ENCODE measurements at regions not wholly inside any gene's neighbourhood (a gene's known extent, or its start where the extent isn't known, plus 50 kb on each side); places are given as distances from the start of the nearest gene placed in this dataset.

GRCh38 chr7:52537051-52537450 lies 498.4 kb upstream of the POM121L12 start:
- intact Hi-C loops (cut with DNase I), result no loop called here
- DNase-seq, result peak in 19 of 42 donors; percentile 3 to 64 (median 32)

DNA sequence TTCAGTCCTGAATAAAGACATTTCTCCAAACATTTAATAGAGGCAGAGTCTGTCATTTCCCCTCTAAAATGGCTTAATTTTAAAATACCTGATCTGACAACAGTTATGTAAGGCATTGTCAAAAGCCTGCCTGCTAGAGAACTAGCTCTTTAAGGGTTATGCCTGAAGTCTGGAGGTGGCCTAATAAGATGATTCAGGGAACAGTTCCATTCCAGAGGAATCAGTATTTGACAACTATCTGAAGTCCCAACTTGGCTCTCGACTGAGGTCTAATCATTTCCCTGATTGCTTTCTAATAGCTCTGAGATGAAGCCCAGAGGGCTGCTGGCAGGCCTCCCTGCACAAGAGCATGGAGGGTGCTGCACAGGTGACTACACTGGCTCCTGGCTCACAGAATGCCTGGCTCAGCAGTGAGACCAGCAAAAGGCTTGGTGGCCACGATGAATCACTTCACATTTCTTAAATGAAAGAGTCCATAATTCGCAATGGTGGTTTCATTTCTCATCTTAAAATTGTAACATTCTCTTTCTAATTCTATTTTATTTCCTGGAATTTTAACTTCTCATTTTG lies 509.6 kb upstream of the POM121L12 start:
- DNase-seq, result peak in 15 of 42 donors; percentile 4 to 60 (median 23)
- intact Hi-C loops (cut with DNase I), result no loop called here

DNA sequence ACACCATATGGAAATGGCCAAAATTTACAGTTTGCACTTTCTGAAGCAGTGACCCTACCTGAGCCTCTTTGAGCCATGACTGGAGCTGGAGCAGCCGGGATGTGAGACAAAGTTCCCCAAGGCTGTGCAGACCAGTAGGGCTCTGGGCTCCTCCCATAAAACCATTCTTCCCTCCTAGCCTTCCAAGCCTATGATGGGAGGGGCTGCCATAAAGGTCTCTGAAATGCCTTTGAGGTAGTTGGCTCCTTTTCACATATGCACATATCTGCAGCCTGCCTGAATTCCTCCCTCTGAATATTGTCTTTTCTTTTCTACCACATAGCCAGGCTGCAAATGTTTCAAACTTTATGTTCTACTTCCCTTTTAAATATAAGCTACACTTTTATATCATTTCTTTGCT lies 516.6 kb upstream of the POM121L12 start:
- DNase-seq, result no peak
- intact Hi-C loops (cut with DNase I), result no loop called here

- no peak for DNase-seq
- intact Hi-C loops (cut with DNase I), result no loop called here
Measured at GRCh38 chr7:52512656-52513055, 522.8 kb upstream of the POM121L12 start.

DNA sequence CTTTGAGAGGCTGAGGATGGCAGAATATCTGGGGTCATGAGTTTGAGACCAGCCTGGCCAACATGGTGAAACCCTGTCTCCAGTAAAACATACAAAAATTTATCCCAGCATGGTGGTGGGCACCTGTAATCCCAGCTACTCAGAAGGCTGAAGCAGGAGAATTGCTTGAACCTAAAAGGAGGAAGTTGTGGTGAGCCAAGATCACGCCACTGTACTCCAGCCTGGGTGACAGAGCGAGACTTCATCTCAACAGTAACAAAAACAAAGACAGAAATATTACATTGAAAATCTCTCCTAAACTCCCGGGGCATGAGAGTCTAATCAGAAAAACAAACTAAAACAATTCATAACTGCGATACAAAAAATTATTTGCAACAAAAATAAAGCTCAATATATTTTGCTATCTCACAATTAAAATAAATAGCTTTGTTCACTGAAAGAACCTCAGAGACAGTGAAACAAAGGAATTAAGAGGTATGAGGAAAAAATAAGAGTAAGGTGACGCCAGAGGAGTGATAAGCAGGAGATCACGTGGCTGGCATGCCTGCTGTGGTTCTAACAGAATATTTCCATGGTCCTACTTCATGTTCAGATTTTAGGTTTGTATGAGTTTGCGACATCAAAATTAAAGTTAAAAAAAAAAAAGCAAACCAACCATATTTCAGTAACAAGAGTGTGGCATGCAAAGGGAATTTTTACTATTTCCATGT lies 527.7 kb upstream of the POM121L12 start:
- no peak for DNase-seq
- intact Hi-C loops (cut with DNase I), result no loop called here

DNA sequence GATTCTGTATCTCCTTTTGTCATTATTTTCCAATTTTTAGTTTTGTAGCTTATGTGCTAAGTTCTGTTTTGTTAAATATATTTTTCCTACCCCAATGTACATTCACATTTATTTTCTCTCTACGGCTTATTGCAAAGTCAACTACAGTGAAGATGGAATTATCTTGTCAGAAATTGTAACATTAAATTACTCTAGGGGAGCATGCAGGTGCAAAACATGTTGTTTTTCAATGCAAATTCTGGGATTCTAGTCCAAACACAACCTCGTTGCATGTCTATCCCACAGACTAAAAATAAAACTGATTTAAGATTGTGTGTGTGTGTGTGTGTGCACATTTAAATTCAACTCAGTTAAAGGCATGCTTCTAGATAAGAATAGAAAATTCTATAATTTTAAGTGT lies 529.1 kb upstream of the POM121L12 start:
- intact Hi-C loops (cut with DNase I), result no loop called here
- no peak for DNase-seq

- intact Hi-C loops (cut with DNase I), result no loop called here
- DNase-seq, result no peak
Measured at GRCh38 chr7:52504561-52504960, 530.9 kb upstream of the POM121L12 start.

- intact Hi-C loops (cut with DNase I), result no loop called here
- DNase-seq, result peak in 28 of 42 donors; percentile 3 to 51 (median 25)
Measured at GRCh38 chr7:52502281-52502680, 533.2 kb upstream of the POM121L12 start.

DNA sequence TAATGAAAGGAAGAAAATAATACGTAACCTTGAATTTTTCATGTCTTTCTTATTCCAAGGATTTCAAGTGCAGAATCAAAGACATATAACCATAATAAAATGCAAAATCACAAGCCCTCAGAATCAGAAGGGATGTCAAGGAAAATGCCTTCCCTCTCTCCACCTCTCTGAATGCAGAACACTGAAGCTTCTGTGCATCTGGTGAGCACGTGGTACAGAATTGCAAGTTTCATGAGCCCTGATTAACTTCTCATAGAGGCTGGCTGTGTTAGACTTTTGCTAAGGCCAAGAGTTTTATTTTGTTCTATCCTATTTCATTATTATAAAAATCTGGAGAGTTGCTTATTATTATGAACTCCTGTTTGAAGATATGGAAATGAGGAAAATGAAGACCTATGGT lies 533.7 kb upstream of the POM121L12 start:
- no peak for DNase-seq
- intact Hi-C loops (cut with DNase I), result no loop called here

- intact Hi-C loops (cut with DNase I), result no loop called here
- DNase-seq, result no peak
Measured at GRCh38 chr7:52500841-52501240, 534.6 kb upstream of the POM121L12 start.

DNA sequence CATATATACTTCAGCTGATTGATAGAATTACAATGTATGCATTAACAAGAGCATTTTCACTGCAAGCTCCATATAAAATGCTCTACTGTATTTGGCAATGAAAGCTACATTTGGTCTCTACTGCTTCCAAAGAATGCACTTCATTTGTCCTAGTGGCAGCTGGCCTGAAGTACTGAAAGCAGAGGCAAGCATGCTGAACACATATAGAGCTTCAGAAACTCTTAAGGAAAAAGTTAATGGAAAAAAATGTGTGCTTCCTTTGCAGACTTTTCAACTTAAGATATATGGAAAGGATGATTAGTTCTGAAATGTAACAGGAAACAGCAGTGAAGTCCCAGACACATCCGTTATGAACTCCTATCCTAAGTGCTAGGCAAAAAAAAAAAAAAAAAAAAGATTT lies 537.1 kb upstream of the POM121L12 start:
- intact Hi-C loops (cut with DNase I), result no loop called here
- DNase-seq, result no peak

- no peak for DNase-seq
- intact Hi-C loops (cut with DNase I), result no loop called here
Measured at GRCh38 chr7:52486267-52486666, 549.2 kb upstream of the POM121L12 start.

DNA sequence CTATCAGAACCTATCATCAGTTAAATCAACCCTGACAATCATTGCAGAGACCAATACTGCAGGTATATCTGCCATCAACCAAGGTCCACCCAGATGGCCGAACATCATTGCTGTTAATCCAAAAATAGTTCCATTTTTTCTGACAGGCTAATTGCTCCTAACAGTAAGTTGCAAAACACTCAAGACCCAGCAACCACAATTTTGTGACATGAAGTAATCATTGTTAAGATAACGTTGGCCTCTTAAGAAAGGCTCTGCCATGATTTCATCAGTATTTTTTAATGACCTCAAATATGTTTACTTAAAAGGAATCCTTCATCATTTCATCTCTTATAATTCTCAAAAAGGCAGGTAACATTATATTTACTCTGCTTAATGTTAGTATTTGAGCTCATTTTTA lies 553.4 kb upstream of the POM121L12 start:
- intact Hi-C loops (cut with DNase I), result no loop called here
- no peak for DNase-seq

- intact Hi-C loops (cut with DNase I), result no loop called here
- no peak for DNase-seq
Measured at GRCh38 chr7:52481571-52481970, 553.9 kb upstream of the POM121L12 start.

- no peak for DNase-seq
- intact Hi-C loops (cut with DNase I), result no loop called here
Measured at GRCh38 chr7:52479990-52480389, 555.4 kb upstream of the POM121L12 start.

DNA sequence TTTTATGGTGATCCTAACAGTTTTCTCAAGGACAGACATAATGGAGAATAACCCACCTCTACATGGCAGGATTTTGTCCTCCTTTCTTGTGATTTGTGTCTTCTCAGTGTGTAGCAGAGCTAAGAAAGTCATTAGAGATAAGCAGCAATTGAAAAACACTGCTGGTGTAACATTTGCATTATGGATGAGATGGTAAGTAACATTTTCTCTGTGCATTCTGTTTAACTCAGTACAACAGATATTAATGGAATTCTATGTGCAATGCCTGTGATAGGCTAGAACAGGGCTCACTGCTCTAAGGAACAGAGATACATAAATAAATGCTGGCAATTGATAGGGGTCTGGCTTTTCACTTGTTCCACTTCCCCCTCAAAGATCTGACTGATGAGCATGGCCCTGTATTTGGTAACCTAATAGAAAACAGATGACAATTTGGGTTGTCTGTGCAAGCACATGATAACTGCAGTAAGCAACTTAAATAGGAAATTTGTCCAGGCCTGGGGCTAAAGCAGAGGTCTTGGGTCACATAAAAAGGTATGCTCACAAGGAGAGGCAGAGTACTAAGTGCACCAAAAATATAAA lies 560.3 kb upstream of the POM121L12 start:
- no peak for DNase-seq
- intact Hi-C loops (cut with DNase I), result no loop called here

- intact Hi-C loops (cut with DNase I), result no loop called here
- DNase-seq, result no peak
Measured at GRCh38 chr7:52473756-52474155, 561.7 kb upstream of the POM121L12 start.

DNA sequence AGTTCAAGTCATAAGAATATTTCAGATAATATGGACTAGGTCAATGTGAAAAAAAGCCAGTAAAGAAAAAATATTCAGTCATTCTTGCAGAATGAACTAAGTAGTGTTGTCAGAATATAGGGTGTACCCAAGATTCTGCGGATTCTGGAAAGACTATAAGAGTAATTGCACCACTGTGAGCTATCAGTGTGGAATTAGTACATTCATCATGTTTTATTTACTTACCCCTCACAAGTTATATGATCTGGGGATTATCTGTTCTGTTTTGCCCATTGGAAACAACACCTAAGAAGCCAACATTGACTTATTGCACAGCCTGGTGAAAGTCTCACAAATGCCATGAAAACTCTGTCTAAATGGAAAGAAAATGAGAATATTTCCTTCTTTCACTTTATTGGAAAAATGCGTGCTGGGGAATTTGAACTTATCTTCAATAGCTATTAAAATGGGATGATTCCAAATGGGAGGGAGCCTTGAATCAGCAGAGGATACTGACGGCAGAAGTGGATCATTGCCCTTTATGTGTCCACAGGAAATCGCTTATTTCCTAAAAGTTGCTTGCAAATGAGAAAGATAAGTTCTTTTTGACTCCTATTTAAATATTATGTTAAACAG lies 563.3 kb upstream of the POM121L12 start:
- DNase-seq, result no peak
- intact Hi-C loops (cut with DNase I), result no loop called here

- DNase-seq, result no peak
- intact Hi-C loops (cut with DNase I), result no loop called here
Measured at GRCh38 chr7:52465216-52465615, 570.2 kb upstream of the POM121L12 start.

- DNase-seq, result no peak
- intact Hi-C loops (cut with DNase I), result no loop called here
Measured at GRCh38 chr7:52463341-52463740, 572.1 kb upstream of the POM121L12 start.

GRCh38 chr7:52462474-52462873 lies 573.0 kb upstream of the POM121L12 start:
- DNase-seq, result no peak
- intact Hi-C loops (cut with DNase I), result no loop called here

Data from head of caudate nucleus (tissue), 42 donors.